ENCODE measurements at regions not wholly inside any gene's neighbourhood (a gene's known extent, or its start where the extent isn't known, plus 50 kb on each side); places are given as distances from the start of the nearest gene placed in this dataset.
A peak's percentile ranks its signal among the peaks of the same experiment; 100 is the strongest.
"Not testable (repeated sequence)": the region's sequence is repeated elsewhere in the genome, so short reads cannot be mapped to it uniquely, and the experiment has no call there.

GRCh38 chr4:53959343-53960120 lies 104.9 kb downstream of the CHIC2 start:
- no peak for DNase-seq

- no peak for DNase-seq
Measured at GRCh38 chr4:53956454-53956853, 108.0 kb downstream of the CHIC2 start.

- no peak for DNase-seq
Measured at GRCh38 chr4:53956053-53956452, 108.4 kb downstream of the CHIC2 start.

GRCh38 chr4:53951414-53951813 lies 113.0 kb downstream of the CHIC2 start:
- DNase-seq, result no peak

GRCh38 chr4:53943345-53944085 lies 120.9 kb downstream of the CHIC2 start:
- DNase-seq, result no peak

- no peak for DNase-seq
Measured at GRCh38 chr4:53942712-53943111, 121.7 kb downstream of the CHIC2 start.

- DNase-seq, result no peak
Measured at GRCh38 chr4:53941331-53941730, 123.1 kb downstream of the CHIC2 start.

- not testable (repeated sequence) for DNase-seq
Measured at GRCh38 chr4:53939892-53940291, 124.5 kb downstream of the CHIC2 start.

- no peak for DNase-seq
Measured at GRCh38 chr4:53937918-53938317, 126.5 kb downstream of the CHIC2 start.

GRCh38 chr4:53937327-53937726 lies 127.1 kb downstream of the CHIC2 start:
- DNase-seq, result no peak

- DNase-seq, result no peak
Measured at GRCh38 chr4:53935780-53936179, 128.6 kb downstream of the CHIC2 start.

GRCh38 chr4:53932796-53933610 lies 131.4 kb downstream of the CHIC2 start:
- no peak for DNase-seq

GRCh38 chr4:53931461-53931961 lies 132.9 kb downstream of the CHIC2 start:
- no peak for DNase-seq

- peak in 3 of 4 experiments; percentile 1 to 25 (median 2) for DNase-seq
Measured at GRCh38 chr4:53929955-53930798, 134.2 kb downstream of the CHIC2 start.

GRCh38 chr4:53929311-53929710 lies 135.1 kb downstream of the CHIC2 start:
- DNase-seq, result no peak

GRCh38 chr4:53928825-53929224 lies 135.6 kb downstream of the CHIC2 start:
- DNase-seq, result no peak

- no peak for DNase-seq
Measured at GRCh38 chr4:53925050-53925605, 139.3 kb downstream of the CHIC2 start.

GRCh38 chr4:53924333-53925049 lies 139.9 kb downstream of the CHIC2 start:
- DNase-seq, result no peak

- DNase-seq, result no peak
Measured at GRCh38 chr4:53923921-53924320, 140.5 kb downstream of the CHIC2 start.

GRCh38 chr4:53921856-53922255 lies 142.5 kb downstream of the CHIC2 start:
- DNase-seq, result no peak

GRCh38 chr4:53920883-53921282 lies 143.5 kb downstream of the CHIC2 start:
- no peak for DNase-seq
